Right lobe of liver (tissue), 4 donors: ENCODE measurements at regions not wholly inside any gene's neighbourhood (a gene's known extent, or its start where the extent isn't known, plus 50 kb on each side); places are given as distances from the start of the nearest gene placed in this dataset.

Experiments used
- POLR2A ChIP-seq: fragments of 450-650 bp; IDR thresholded peaks from one replicate; pipeline ENCODE4 v1.6.1; 2017; ENCODE audit warnings: antibody characterized with exemption, mild to moderate bottlenecking
- TF ChIP-seq, protein P1 (sequence below), 4 donors: fragments of 200-600 bp in 3 of 4; fragments of 450-650 bp in 1 of 4; IDR thresholded peaks; one replicate each; pipeline versions ENCODE4 v1.5.1 to v1.8.0; 2016 to 2022; ENCODE audit warnings: antibody characterized with exemption in 4 of 4, mild to moderate bottlenecking in 2 of 4
- donor health status: DM: no; HTN: no; CAD: no.
- donor health status: DM: no; HTN: no; CAD: no.
- donor health status: DM: no; HTN: yes; CAD: no.

DNA sequence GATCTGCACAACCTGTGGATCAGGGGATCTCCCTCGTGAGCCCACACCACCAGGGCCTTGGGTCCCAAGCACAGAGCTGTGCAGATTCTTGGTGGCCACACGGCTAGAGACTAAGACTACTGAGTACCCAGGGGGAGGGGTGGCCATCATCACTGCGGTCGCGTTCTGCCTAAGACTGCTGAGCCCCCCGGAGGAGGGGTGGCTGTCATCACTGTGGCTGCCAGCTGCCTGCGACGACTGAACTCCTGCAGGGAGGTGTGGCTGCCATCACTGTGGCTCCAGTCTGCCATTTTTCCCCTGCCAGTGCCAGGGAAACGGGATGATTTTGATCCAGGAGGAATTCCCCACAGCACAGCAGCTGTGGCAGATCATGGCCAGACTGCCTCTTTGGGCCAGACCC lies 141.7 kb upstream of the SPANXB1 start:
- TF ChIP-seq, protein P1, sequence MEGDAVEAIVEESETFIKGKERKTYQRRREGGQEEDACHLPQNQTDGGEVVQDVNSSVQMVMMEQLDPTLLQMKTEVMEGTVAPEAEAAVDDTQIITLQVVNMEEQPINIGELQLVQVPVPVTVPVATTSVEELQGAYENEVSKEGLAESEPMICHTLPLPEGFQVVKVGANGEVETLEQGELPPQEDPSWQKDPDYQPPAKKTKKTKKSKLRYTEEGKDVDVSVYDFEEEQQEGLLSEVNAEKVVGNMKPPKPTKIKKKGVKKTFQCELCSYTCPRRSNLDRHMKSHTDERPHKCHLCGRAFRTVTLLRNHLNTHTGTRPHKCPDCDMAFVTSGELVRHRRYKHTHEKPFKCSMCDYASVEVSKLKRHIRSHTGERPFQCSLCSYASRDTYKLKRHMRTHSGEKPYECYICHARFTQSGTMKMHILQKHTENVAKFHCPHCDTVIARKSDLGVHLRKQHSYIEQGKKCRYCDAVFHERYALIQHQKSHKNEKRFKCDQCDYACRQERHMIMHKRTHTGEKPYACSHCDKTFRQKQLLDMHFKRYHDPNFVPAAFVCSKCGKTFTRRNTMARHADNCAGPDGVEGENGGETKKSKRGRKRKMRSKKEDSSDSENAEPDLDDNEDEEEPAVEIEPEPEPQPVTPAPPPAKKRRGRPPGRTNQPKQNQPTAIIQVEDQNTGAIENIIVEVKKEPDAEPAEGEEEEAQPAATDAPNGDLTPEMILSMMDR (IDR thresholded peaks at IDR 0.05), result no peak
- no peak for TF ChIP-seq POLR2A
